NCI-H345 (cell line): ENCODE measurements at regions not wholly inside any gene's neighbourhood (a gene's known extent, or its start where the extent isn't known, plus 50 kb on each side); places are given as distances from the start of the nearest gene placed in this dataset.

Experiments
- DNase-seq: peaks from one replicate; lab custom pipeline; 2025; lab: John Stamatoyannopoulos, UW

- no peak for DNase-seq
Observed at GRCh38 chr10:105727131-105727530, 1086.0 kb downstream of the SORCS3 start.

GRCh38 chr10:105726149-105726548 lies 1085.1 kb downstream of the SORCS3 start:
- no peak for DNase-seq

GRCh38 chr10:105725007-105725406 lies 1083.9 kb downstream of the SORCS3 start:
- no peak for DNase-seq

- DNase-seq = no peak
Observed at GRCh38 chr10:105718207-105718995, 1077.3 kb downstream of the SORCS3 start.

DNA sequence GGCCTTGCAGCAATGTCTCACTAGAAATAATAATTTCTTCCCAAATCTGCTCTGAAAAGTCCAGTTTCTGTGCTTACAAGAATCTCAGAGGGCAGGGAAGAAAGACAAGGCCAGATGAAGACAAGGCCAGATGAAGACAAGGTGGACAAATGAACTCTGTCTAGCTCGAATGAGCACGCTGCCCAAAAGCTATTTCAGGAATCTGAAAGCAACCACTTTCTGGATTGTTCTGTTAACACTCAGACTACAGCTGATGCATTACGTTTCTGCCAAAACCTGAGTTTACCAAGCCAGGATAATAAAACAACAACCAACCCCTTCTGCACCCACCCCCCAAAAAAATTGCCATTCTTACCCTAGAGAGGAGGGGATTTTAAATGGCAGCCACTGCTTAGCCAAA lies 1073.6 kb downstream of the SORCS3 start:
- no peak for DNase-seq

GRCh38 chr10:105707603-105708002 lies 1066.5 kb downstream of the SORCS3 start:
- DNase-seq = no peak

- DNase-seq = no peak
Observed at GRCh38 chr10:105706281-105707026, 1065.4 kb downstream of the SORCS3 start.

DNA sequence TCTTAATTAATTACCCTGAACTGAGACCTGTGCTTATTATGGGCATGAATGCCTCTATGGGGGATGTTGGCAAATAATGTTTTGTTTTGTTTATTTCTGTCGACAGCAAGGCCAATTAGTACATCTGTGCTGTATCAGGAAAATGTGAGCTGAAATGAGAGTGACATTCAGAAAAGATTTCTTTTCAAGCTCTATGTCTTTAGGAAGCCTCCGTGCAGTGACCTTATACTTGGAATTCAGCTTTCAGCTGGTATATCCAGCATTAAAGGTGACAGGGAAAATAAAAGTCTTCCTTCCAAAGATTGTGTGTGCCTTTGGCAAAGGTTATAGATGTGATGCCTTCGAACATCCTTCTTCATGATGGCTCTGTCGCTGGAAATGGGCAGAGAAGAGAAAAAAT lies 1061.1 kb downstream of the SORCS3 start:
- no peak for DNase-seq

GRCh38 chr10:105700218-105700617 lies 1059.1 kb downstream of the SORCS3 start:
- DNase-seq = no peak

GRCh38 chr10:105699504-105699903 lies 1058.4 kb downstream of the SORCS3 start:
- no peak for DNase-seq

- DNase-seq = no peak
Observed at GRCh38 chr10:105698592-105698991, 1057.5 kb downstream of the SORCS3 start.

GRCh38 chr10:105697290-105697780 lies 1056.2 kb downstream of the SORCS3 start:
- DNase-seq = no peak

GRCh38 chr10:105691811-105692210 lies 1050.7 kb downstream of the SORCS3 start:
- peak; percentile 28 for DNase-seq

DNA sequence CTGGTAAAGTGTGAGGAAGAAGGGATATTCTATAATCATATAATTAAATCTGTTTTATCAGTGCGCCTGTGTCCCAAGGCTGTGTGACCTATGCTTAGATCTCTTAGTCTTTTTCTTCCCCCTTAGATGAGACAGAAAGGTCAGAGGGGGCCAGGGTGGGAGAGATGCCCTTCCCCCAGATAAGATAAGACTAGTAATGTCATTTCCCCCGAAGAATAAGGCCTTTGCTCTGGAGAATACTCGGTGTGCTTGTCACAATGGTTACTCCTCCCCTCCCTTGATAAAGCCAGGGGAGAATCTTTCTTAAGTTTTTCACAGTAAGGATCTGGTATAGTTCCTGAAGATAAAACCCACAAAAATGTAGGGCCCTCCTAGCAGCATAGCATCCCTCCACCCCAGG lies 1041.8 kb downstream of the SORCS3 start:
- DNase-seq = no peak

DNA sequence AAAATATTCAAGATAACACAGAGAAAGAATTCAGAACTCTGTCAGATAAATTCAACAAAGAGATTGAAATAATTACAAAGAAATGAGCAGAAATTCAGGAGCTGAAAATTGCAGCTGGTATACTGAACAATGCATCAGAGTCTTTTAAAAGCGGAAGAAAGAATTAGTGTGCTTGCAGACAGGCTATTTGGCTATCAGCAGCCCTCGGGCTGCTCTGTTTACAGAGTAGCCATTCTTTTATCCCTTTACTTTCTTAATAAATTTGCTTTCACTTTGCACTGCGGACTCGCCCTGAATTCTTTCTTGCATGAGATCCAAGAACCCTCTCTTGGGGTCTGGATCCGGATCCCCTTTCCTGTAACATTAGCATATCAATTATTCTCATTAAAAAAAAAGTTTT lies 1040.0 kb downstream of the SORCS3 start:
- DNase-seq = no peak

- no peak for DNase-seq
Observed at GRCh38 chr10:105679781-105680180, 1038.7 kb downstream of the SORCS3 start.

DNA sequence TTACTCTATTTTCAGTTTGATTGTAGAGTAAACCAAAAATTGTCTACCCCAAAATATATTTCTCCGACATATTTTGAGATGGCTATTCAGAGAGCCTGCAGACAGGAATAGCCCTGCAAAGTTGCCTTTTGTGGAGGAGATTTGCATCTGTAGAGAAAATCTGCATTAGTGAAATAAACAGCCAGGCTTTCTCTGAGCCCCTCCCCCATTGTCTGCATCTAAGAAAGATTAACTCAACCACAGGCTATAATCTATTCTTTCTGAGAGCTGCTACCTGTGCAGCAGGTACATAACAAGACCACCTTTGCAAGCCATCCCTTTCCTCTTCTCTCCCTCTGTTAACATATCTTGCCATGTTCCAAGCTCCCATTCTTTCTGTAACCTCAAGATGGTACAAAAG lies 1034.2 kb downstream of the SORCS3 start:
- no peak for DNase-seq

- no peak for DNase-seq
Observed at GRCh38 chr10:105674448-105674847, 1033.4 kb downstream of the SORCS3 start.

DNA sequence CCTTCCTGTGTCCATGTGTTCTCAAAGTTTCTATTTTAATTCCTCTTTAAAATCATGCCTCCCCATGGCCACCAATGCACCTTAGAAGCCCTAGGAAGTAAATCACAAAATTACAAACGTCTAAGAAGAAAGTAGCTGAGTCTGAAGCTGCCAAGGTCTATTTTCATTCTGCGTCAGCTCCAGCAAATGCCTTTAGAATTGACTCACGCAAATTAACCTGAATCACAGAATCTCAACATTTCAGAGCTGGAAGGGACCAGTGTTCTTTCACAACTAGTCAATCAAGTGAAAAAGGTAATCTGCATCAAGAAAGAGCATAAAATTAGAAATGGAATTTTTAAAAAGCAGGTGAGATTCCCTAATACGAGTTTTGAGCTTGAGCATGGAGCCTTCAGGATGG lies 1017.6 kb downstream of the SORCS3 start:
- no peak for DNase-seq

- DNase-seq = no peak
Observed at GRCh38 chr10:105656856-105657255, 1015.8 kb downstream of the SORCS3 start.

DNA sequence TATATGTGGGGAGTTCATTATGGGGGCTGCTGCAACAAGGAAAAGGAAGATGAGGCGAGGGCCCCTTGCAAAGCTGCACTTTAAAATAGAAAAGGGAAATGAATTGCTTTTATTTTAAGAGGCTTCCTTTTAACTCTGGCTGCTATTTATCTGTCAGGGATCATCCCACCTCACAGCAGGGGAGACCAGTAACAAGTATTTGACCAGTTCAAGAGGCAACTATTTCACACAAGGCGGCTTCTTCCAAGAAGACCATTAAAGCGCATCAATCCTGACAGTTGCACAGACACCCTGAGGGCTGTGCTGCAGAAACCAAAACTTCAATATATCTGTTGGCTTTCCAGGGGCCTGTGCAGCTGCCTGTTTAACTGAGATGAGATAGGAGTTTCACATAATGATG lies 1009.2 kb downstream of the SORCS3 start:
- DNase-seq = no peak

DNA sequence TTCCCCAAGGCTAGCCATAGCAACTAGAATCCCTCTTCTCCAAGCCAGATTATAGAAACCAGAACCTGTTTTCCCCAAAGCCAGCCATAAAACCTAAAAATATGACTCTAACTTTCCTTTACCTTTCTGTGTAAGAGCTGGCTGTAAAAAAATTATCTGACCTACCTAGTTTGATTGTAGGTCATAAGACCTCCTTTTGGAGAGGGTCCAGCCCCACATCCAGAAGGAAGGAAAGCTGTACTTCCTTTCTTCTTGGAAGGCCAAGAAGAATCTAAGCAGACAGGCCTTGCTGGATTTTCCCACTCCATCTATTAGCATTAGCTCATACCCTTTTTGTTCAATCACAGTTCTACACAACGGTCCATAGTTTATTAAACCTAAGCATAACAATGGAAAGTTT lies 1006.3 kb downstream of the SORCS3 start:
- no peak for DNase-seq

DNA sequence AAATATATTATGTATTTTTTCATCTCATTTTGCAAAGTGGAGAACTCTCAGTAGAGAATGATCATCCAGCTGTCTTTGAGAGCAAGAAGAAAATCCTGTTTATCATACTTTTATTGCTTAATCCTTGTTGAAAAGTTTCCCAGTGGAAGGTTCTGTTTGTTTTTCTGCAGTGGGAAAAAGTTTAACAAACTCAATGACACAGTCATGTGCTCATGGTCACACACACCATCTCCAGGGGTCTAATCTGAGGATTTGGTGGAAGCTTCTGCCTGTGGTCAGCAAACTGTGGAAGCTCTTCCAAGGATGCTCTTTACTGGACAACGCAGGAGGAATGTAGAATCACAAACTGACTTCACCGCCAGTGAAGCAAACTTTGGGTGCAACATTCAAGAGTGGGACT lies 1003.9 kb downstream of the SORCS3 start:
- DNase-seq = no peak
